Ovary (tissue), 7 donors: ENCODE measurements at regions not wholly inside any gene's neighbourhood (a gene's known extent, or its start where the extent isn't known, plus 50 kb on each side); places are given as distances from the start of the nearest gene placed in this dataset.

Experiments
- DNase-seq, 5 donors: peaks; one replicate each; pipeline ENCODE4 v3.0.0-alpha.2; 2019 to 2020
- H3K27ac ChIP-seq, 2 donors: fragments of 200-600 bp; one replicate each; pipeline versions ENCODE4 v1.5.1 to v1.8.0; 2019 to 2022
- H3K27me3 ChIP-seq: fragments of 200-600 bp; one replicate; pipeline ENCODE4 v1.8.0; 2022
- H3K36me3 ChIP-seq: fragments of 200-600 bp; sonication (generic); one replicate; pipeline ENCODE4 v1.5.1; 2019
- H3K4me1 ChIP-seq: one replicate; pipeline ENCODE4 v1.8.1; 2013; ENCODE audit warnings: mild to moderate bottlenecking, moderate library complexity; ENCODE audit not compliant: insufficient read depth
- H3K4me3 ChIP-seq: fragments of 200-600 bp; sonication (generic); one replicate; pipeline ENCODE4 v1.5.1; 2017
- H3K9me3 ChIP-seq, 2 donors: fragments of 200-600 bp in 1 of 2; sonication (generic) in 1 of 2; one replicate each; pipeline versions ENCODE4 v1.5.1 to v1.8.1; 2013 to 2019; ENCODE audit warnings: mild to moderate bottlenecking in 1 of 2, moderate library complexity in 1 of 2
- CTCF ChIP-seq, 3 donors: fragments of 450-650 bp in 2 of 3; fragments of 200-600 bp in 1 of 3; IDR thresholded peaks; one replicate each; pipeline versions ENCODE4 v1.5.1 to v1.8.0; 2016 to 2022; ENCODE audit warnings: antibody characterized with exemption in 3 of 3, mild to moderate bottlenecking in 1 of 3
- EP300 ChIP-seq: sonication (generic); formaldehyde crosslinking; IDR thresholded peaks from one replicate; pipeline ENCODE4 v1.6.1; 2017; ENCODE audit warnings: antibody characterized with exemption
- POLR2A ChIP-seq: fragments of 450-650 bp; IDR thresholded peaks from one replicate; pipeline ENCODE4 v1.6.1; 2017; ENCODE audit warnings: antibody characterized with exemption, mild to moderate bottlenecking, moderate library complexity
- WGBS, 3 donors: extraction: QIAGEN DNeasy Blood & Tissue Kit in 1 of 3; methylation state at CpG; one replicate each; pipeline versions ENCODE4 v1.1.5 to v1.1.7; 2013 to 2017; 5-methylcytosine and 5-hydroxymethylcytosine counted together
- intact Hi-C, 4 donors: fragments of 100-400 bp; cut with DNase I; formaldehyde crosslinking; loops; one replicate each; pipeline versions ENCODE4 v1.11.0 to v1.15.1; 2022 to 2023
- donor health status: DM: no; HTN: no; CAD: no; lungs with moderate emphysema.
- donor health status: DM: no; HTN: no; CAD: no.
- donor health status: Bipolar disorder and iron deficiency.
- donor health status: DM: no; HTN: no; CAD: no.
- donor health status: DM: yes; HTN: yes; CAD: no.

GRCh38 chr14:94963051-94963450 is 193.1 kb upstream of the GSC start:
- no peak for TF ChIP-seq CTCF (IDR thresholded peaks at IDR 0.05)
- TF ChIP-seq EP300 = no peak
- TF ChIP-seq POLR2A = no peak
- intact Hi-C loops = no loop called here
- DNase-seq = no peak
- Histone ChIP-seq H3K9me3 (no peaks in the 10 kb centered on the region), H3K4me3 (no peak overlapping the region), H3K27ac (no peak overlapping the region), H3K27me3 (no peaks in the 10 kb centered on the region), H3K36me3 (no peaks in the 10 kb centered on the region), H3K4me1 (peaks cover 8% of the 10 kb centered on the region)
- 90 to 93% (median 92%) methylated on average over 8 of the region's 8 CpGs for WGBS, 3 donors

DNA sequence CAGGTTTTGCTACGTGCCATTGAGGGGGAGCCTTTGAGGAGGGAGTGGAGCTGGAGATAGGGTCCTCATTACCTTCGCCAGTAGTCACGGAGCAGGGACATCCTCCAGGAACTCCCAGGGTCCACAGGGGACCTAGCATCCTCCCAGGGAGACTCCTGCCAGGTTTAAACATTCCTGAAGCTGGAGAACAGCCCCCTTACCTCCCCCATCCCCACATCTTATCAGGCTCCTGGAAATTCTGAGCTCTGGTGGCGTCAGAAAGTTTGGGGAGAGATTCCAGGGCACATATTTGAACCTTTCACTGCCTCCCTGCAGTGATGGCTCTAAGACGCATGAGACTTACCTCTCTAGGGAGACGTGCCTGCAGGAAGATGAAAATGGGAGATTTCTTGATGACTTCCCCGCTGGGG is 192.3 kb upstream of the GSC start:
- intact Hi-C loops = no loop called here
- Histone ChIP-seq H3K9me3 (no peaks in the 10 kb centered on the region), H3K27me3 (no peaks in the 10 kb centered on the region), H3K4me1 (peaks cover 8% of the 10 kb centered on the region), H3K27ac (no peak overlapping the region), H3K4me3 (no peak overlapping the region), H3K36me3 (no peaks in the 10 kb centered on the region)
- DNase-seq = no peak
- 6 to 37% (median 17%) methylated on average over 7 of the region's 7 CpGs for WGBS, 3 donors
- no peak for TF ChIP-seq CTCF (IDR thresholded peaks at IDR 0.05)

- no peak for DNase-seq
- WGBS, 3 donors = 23 to 35% (median 25%) methylated on average over 19 of the region's 19 CpGs
- Histone ChIP-seq H3K36me3 (no peaks in the 10 kb centered on the region), H3K27ac (no peak overlapping the region), H3K27me3 (no peaks in the 10 kb centered on the region), H3K4me3 (no peak overlapping the region), H3K9me3 (no peaks in the 10 kb centered on the region), H3K4me1 (peaks cover 8% of the 10 kb centered on the region)
- no peak for TF ChIP-seq EP300
- TF ChIP-seq POLR2A = no peak
- TF ChIP-seq CTCF (IDR thresholded peaks at IDR 0.05) = no peak
- intact Hi-C loops = no loop called here
These were observed 191.7 kb upstream of the GSC start for GRCh38 chr14:94961386-94962165.

- Histone ChIP-seq H3K27ac (no peak overlapping the region), H3K9me3 (no peaks in the 10 kb centered on the region), H3K4me3 (no peak overlapping the region), H3K27me3 (no peaks in the 10 kb centered on the region), H3K4me1 (peaks cover 8% of the 10 kb centered on the region), H3K36me3 (no peaks in the 10 kb centered on the region)
- 5 to 10% (median 8%) methylated on average over 9 of the region's 9 CpGs for WGBS, 3 donors
- intact Hi-C loops = no loop called here
- TF ChIP-seq EP300 = no peak
- TF ChIP-seq CTCF (IDR thresholded peaks at IDR 0.05) = no peak
- TF ChIP-seq POLR2A = no peak
- no peak for DNase-seq
These were observed 190.5 kb upstream of the GSC start for GRCh38 chr14:94960285-94961001.
